ENCODE measurements at regions not wholly inside any gene's neighbourhood (a gene's known extent, or its start where the extent isn't known, plus 50 kb on each side); places are given as distances from the start of the nearest gene placed in this dataset.
"Not testable (repeated sequence)": the region's sequence is repeated elsewhere in the genome, so short reads cannot be mapped to it uniquely, and the experiment has no call there.

DNA sequence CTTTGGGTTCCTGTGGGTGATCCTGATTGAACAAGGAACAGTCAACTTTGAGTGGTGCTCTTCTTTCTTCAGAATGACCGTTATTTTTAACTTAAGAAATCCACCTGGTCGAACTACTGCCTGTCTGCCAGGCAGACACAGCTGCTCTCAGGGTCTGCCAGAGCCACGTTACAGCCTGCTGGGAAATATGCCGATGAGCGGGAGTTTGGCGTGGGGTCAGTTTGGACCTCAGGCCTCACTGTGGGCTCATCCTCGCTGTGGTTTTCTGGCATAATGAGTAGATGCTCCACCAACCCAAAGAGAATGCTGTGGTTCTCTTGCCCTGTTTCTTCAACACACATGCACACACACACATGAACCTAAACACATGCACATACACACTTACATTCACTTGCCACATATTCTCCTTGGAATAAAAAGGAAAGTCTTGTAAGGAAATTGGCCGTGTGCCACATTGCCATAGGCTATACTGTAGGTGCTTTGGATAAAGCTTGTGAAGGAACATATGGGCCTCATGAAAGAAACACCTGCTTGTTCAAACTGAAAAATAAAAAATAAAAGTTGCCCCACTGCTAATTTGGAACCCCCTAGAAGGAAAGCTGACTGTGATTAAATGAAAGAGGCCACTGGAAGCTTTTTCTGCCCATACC is 598.7 kb upstream of the KLF12 start:
- DNase-seq (ENCODE audit: low read depth) = peak; percentile 71

DNA sequence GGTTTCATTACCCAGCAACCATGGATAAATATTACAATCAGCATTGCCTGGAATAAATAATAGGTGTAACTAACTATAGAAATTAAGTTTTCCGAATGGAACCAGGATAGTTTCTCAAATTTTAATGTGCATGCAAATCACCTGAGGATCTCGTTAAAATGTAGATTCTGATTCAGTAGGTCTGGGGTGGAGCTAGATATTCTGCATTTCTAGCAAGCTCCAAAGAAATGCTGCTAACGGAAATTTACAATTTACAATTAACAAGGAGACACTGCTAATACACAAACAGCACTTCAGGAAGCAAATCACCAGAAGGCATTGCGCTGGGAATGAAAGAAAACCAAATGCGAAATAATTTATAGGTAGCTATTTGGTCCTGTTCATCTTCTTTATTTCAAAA is 597.5 kb upstream of the KLF12 start:
- DNase-seq (ENCODE audit: low read depth) = no peak

DNA sequence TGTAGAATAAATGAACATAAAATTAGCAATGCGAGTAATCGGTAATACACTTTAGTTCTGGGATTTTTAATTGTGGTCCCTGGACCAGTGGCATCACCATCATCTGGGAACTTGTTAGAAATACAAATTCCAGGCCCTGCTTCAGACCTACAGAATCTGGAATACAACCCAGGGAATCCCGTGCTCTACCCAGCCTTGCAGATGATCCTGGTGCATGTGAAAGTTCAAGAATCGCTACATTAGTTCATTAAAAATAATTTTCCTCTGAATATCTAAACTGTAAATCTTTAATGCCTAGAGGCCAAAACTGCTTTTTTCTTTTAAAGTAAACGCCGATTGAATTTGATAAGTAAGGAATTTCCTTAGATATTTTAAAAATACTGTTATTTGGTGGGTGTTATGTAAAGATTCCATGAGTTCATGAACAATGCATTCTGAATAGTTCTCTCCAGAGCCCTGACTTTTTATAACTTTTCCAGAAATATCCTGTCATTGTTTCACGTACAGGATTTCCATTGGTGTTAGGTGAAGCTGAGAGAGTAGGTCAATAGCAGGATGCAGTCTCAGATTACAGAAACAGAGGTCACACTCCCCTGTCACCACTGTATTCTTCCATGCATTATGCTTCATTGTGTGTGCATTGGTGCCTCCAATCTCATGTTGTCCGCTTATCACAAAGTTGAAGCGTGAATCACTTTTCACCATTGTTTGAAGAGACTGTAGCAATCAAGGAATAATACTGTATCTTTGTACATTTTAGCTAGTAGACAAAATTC is 596.5 kb upstream of the KLF12 start:
- no peak for DNase-seq (ENCODE audit: low read depth)

DNA sequence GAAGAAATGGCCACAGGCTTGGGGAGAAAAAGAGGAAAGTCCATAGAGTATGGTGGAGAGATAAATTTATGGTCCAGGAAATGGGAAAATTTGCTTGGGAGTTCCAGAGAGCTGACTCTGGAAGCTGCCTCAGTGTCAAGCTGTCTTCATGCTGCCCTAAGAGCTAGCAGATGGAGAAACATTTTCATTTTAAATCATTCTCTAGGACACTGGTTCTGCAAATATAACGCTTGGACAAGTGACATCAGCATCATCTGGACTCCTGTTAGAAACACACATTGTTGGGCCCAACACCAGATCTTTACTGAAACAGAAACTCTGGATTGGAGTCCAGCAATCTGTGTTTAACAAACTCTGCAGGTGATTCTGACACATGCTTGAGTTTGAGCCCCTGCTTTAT is 592.0 kb upstream of the KLF12 start:
- DNase-seq (ENCODE audit: low read depth) = no peak

DNA sequence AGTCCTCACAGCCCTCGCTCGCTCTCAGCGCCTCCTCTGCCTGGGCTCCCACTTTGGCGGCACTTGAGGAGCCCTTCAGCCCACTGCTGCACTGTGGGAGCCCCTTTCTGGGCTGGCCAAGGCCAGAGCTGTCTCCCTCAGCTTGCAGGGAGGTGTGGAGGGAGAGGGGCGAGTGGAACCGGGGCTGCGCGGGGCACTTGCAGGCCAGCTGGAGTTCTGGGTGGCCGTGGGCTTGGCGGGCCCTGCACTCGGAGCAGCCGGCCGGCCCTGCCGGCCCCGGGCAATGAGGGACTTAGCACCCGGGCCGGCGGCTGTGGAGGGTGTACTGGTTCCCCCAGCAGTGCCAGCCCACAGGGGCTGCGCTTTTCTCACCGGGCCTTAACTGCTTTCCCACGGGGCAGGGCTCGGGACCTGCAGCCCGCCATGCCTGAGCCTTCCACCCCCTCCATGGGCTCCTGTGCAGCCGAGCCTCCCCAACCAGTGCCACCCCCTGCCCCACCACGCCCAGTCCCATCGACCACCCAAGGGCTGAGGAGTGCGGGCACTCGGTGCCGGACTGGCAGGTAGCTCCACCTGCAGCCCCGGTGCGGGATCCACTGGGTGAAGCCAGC is 584.1 kb upstream of the KLF12 start:
- DNase-seq (ENCODE audit: low read depth) = not testable (repeated sequence)

DNA sequence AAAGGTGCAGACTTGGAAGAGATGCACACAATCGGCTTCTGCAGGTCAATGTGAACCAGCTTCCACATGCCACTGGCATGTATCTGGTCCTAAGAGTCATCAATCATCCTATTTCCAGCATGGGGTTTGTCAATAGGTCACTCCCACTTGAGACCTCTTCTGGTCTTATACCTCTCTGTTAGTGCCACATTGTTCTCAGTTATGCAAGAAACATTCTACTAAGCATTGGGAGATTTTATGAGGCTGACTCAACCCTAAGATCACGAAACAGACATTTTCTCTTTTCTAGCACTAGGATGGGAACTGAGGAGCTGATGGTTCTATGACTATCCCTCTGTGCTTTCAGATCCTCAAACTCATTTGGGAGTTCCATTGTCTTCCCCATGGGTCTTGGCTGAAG is 581.5 kb upstream of the KLF12 start:
- no peak for DNase-seq (ENCODE audit: low read depth)

DNA sequence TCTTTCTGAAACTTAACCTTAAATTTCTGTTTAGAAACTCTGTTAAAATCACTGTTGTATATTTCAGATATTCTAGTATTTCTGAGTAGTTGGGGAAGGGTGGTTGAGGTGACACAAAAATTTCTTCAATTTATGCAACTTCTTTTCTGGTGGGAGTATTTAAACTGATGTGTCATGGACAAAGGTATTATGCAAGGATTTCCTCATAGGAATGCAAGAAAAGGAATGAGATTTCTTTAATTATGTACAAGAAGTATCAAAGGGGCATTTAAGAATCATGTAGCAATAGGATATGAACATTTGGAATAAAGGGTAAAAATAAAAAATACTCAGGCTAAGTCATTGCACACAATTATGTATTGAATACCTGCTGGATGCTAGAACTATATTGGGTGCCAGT is 575.8 kb upstream of the KLF12 start:
- no peak for DNase-seq (ENCODE audit: low read depth)

DNA sequence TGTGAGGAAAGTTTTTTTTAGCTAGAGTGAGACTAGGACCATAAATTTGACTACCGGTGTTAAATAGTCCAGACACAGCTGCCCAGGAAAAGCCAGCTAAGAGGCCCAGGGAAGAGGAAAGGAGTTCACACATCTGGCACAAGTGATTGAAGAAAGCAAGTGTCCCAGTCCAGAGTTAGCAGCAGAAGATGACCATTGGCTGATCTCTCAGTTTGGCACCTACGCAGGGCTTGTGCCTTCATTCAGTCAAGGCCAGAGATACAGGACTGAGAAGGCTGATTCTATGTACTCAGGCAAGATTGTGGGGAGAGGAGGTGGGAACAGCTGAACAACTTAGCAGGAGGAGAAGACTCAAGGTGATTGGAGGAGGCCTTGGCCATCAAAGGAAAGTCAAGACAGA is 575.0 kb upstream of the KLF12 start:
- DNase-seq (ENCODE audit: low read depth) = no peak

DNA sequence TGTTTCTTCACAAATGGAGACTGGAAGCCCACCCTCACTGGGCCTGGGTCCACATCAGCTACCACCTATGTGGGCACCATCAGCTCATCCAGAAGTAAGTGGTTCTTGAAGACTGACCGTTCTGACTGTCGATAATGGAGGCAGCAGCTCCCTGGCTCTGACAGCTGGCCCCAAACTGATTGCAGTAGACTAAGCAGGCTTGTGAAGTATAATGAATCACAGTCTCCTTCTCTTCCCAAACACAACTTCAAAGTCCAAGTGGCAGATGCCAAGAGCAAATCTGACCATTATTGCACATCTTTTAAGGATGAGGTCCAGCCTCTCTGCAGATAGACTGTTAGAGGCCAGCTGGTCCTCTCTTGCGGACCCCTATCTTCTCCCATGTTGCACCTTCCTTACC is 574.4 kb upstream of the KLF12 start:
- DNase-seq (ENCODE audit: low read depth) = no peak

DNA sequence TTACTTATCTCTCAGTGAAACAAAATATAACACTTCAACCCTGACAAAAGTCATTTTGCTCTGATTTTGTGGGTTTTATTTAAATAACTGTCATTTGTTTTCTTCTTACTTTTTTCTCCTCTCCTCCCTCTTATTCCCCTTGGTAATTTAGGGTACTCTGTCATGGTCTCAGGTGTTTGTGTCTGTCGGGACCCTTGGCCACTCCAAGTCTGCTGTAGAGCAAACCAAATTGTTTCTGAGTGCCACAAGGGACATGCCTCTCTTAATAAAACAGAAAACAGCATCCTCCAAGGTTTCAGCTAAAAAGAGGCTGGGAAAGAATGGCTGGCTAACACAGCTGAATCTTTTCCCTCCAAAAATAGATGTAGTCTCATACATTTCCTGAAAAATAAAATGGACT is 573.1 kb upstream of the KLF12 start:
- DNase-seq (ENCODE audit: low read depth) = no peak

DNA sequence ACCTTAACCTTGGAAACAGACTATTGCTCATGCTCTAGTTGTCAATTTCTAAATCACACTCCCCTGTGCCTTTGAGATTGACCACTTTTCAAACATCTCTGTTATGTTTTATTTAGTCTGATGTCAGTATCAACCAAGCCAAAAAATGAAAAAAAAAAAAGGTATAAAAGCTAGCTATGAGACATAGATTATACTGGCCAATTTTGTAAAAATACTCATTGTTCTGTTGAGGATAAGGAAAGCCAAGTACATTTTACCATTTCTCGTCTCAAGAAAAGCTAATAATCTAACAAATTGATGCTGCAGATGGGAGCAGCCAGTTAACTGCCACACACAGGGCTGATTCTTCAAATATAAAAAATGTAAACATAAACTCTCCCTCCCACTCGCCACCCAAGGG is 572.6 kb upstream of the KLF12 start:
- no peak for DNase-seq (ENCODE audit: low read depth)

DNA sequence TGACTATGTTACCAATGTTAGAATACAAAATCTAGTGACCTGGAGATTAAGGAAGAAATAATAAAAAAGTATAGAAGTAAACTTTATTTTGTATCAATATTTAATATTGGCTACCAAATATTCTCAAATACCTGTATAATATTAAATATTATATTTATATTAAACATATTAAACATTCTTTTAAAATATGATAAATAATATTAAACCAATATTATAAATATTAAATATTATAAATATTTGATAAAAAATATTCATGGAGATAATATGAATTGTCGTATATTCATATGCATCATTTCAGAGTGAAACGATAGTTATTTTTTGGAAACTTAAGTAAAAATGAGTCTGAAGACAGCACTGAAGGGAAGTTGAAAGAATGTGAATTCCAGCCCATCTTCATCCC is 571.2 kb upstream of the KLF12 start:
- DNase-seq (ENCODE audit: low read depth) = no peak

DNA sequence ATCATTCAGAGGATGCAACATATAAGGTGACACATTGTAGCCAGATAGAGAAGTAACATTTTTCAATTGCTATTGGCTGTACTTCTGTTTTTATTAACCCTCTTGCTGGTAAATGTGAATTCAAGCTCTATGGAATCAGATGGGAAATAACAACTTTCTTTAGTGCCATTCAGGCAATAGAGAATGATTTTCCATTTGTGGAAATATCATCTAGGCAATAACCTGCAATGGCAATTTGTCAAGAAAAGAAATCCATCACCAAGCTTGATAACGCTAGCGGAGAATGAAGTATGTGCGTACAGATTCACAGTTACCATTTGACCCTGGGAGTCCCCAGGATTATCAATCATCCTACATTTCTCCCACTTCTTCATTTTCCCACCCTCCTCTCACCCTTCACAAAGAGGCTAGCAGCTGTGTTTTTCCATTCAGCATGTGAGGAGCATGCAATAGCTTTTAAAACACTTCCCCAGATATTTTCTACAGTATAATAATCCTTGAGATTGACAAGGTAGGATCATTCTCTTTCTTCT is 569.7 kb upstream of the KLF12 start:
- no peak for DNase-seq (ENCODE audit: low read depth)

DNA sequence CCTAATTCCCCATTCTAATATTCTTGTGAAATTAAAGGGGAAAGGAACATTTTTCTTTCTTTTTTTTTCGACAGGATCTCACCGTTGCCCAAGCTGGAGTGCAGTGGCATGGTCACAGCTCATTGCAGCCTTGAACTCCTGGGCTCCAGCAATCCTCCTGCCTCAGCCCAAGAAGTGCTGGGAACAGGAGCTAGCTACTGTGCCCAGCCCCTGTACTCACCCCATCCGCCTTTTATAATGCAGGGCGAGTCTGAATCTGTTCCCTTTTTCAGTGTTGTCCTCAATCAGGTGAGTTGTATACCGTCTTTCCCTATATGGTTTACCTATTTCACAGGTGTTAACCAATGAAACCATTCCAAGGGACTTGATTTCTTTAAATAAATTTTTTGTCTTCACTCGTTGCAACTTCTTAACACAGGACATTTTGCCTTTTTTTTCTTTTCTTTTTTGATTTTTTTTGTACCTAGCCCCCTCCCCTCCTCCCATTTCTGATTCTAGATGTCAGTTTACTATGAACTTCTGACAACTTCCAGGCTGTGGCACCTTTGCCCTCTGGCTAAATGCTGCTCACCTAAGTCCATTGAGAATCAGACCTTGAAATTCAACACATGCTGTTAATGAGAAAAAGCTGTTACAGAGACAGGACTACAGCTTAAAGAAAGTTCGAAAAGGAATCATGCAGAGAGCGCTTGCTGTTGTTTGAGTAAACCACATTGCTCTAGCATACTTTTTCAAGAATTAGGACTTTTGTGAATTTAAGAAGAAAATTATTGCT is 562.1 kb upstream of the KLF12 start:
- DNase-seq (ENCODE audit: low read depth) = no peak

DNA sequence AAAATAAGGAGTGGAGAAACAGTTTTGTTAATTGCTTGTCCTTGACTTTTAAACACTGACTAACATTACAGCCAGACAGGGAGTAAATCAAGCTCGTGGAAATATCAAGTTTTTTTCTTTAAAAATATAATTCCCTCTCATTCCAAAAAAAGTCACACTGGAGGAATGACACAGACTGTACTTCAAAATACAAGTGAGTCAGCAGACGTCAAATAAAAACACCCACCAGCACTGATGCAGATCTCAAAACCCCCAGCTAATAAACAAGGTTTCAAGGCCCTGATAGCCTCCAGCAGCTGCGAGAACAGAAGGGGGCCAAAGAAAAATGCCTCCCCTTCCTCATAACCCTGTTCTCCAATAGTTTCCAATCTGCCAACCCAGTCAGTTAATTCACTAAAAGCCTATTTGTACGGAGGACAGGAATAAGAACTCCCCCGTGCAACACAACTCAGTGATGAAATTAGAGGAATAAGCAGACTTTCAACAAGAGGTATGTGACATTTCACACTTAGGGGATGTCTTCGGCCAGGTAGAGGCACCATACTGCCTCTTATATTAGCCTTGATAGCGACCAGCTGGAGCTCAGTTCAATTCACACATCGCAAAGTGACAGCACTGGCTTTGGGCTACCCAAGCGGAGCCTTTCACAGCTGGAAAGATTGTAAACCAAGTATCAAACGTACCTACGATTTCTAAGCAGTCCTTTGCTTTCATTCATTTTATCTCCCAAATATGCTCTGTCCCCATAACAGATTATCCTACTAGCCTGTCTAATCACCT is 561.0 kb upstream of the KLF12 start:
- no peak for DNase-seq (ENCODE audit: low read depth)

DNA sequence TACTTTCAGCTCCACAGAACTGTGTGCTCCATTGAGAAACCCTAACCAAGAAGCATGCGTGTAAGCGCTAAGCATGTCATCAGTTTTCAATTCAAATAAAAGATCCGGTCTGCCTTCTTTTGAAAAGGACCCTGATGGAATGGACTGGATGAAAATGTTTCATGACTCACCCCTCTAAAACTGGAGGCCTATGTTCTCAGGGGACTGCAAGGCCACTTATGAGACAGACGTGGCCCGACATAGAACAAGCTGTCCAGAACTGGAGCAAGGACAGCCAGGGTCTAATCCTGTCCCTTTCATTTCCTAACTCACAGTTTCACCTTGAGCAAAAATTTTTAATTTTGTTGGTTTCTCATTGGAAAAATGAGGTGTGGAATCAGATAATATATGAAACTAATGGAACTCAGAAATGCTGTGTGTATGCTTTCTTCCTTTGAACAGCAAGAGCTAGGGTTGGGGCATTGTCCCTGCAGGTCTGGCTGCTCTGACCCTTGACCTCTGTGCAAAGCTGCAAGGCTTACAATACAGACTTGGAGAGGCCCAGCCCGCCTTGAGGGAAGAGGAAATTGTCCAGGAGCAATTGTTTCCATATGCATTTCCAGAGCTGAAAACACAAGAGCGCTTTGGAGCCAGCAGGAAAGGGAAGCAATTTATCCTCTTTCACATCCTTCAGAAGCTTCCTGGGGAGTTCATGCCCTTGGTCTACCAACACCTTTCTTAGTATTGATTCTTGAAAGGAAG is 553.4 kb upstream of the KLF12 start:
- peak; percentile 30 for DNase-seq (ENCODE audit: low read depth)

DNA sequence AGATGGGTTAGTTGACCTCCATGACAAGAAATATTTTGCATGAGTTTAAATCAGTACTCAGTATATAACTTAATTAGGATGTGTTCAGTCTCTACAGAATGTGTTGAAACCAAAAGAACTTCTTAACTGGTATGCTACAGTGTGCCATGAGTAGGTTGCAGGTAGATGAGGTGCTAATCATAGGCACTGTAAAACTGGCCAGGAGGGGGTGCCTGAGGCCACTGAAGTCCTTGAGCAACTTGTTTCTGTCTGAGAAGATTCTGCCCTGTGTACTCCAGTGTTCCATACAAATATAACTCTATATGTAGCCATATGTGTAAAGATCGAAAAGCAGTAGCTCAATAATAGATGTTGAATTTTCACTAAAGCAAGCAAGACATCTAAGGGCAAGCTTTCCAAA is 549.2 kb upstream of the KLF12 start:
- DNase-seq (ENCODE audit: low read depth) = no peak

DNA sequence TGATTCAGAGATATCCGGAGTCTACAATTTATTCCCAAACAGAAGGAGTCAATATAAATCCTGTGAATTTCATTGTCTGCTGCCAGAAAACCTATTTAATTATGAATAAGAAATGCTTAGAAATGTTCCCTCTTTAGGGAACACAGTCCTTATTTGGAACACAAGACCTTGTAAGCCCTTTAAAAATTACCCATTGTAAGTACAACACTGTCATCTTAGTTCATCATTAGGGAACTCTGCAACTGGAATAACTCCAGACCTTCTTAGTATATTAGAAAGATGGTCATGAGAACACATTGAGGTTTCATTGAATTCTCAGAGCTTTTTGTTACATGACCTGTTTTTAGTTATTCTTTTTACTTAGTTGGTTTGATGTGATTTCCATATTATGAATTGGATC is 548.5 kb upstream of the KLF12 start:
- DNase-seq (ENCODE audit: low read depth) = no peak

DNA sequence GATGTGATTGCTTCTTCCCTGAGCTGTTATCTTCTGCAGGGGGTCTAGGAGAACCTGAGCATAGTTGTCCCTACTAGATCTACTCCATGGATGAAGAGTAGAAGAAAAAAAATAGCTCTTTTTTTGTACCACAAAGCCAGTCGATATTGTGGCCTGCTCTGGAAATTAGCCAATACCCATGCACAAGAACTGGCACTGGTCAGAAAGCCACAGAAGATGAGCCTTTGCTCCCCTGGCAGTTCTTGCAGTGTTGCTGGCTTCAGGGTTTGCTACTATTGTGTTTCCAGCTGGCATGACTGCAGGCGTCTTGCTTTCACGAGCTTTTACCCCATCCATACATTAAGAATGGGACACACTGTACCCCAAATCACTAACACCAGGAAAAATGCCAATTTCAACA is 547.7 kb upstream of the KLF12 start:
- peak; percentile 66 for DNase-seq (ENCODE audit: low read depth)

DNA sequence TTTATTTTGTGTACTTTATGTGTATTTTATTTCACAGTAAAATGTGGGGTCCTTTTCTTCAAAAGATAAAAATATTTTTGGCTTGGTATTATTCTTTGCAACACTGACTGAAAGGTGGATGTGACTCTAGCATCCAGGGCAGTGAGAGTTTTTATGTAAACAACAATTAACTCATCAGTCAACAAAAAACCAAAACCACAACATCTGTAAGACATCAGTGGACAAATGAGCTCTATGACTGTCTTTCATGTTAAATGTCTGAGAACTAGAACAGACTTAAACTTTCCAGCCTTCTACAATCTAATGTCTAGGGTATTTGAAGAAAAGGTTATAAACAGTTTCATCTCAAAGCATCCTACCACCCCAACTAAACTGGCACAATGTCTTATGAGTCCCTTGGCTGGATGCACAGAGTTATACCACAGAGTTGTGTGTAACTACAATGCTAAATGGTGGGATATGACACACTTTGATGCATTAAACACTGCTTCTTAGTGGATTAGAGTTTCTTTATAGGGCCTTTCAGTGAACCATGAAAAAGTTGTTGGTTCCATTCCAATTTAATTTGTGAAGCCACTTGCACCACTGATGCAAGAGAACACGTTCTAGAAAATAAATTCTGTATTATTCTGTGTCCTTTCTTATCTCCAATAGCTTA is 544.2 kb upstream of the KLF12 start:
- no peak for DNase-seq (ENCODE audit: low read depth)

Measured in myocyte (in vitro differentiated cells).